Hepatic stellate cell (primary cell): ENCODE measurements at regions not wholly inside any gene's neighbourhood (a gene's known extent, or its start where the extent isn't known, plus 50 kb on each side); places are given as distances from the start of the nearest gene placed in this dataset.

Experiments
- DNase-seq: peaks from one replicate; pipeline ENCODE4 v3.0.0; 2011; ENCODE audit warnings: low spot score

- no peak for DNase-seq
Measured at GRCh38 chr4:24637173-24637572, 52.8 kb upstream of the DHX15 start.

DNA sequence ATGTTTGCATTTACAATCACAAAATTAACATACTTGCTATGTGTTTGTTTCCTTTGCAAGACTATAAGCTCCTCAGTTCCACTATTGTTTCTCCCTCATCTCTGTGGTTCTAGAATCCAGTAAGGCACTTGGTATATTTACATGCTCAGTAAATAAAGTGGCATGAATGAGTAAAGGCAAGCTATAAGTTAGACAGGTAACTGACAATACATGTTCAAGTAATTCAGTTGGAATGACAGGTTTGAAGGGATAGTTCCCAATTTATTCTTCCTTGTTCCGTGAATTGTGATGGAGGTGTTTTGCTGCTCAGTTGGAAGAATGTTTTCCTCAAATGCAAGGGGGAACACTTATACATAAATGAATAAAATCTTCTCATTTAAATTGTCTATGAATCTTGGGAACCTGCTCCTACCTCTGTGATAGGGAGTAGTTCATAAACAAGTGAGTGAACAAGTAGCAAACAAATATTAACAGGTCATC, 54.1 kb upstream of the DHX15 start:
- no peak for DNase-seq

- DNase-seq, result no peak
Measured at GRCh38 chr4:24639714-24640113, 55.4 kb upstream of the DHX15 start.

GRCh38 chr4:24640366-24640765, 56.0 kb upstream of the DHX15 start:
- DNase-seq, result no peak

GRCh38 chr4:24642981-24643547, 58.7 kb upstream of the DHX15 start:
- no peak for DNase-seq

DNA sequence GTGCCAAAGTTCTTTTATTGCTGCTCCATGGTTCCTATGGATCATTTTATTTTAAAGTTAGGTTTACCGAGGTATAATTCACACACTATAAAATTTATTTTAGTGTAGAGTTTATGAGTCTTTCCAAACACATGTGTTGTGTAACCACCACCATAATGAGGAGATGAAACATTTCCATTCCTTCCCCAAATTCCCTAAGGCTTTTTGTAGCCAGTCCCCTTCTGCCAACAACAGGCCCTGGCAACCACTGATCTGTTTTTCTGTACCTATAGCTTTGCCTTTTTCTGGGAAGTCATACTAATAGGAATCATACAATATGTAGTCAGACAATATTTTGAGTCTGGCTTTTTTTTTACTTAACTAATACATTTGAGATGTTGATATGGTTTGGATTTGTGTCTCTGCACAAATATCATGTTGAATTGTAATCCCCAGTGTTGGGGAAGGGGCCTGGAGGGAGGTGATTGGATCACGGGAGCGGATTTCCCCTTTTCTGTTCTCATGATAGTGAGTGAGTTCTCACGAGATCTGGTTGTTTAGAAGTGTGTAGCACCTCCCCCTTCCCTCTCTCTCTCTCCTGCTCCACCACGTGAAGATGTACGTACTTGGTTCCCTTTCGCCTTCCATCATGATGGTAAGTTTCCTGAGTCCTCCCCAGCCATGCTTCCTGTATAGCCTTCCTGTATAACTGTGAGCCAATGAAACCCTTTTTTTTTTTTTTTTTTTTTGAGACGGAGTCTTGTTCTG, 59.6 kb upstream of the DHX15 start:
- no peak for DNase-seq

DNA sequence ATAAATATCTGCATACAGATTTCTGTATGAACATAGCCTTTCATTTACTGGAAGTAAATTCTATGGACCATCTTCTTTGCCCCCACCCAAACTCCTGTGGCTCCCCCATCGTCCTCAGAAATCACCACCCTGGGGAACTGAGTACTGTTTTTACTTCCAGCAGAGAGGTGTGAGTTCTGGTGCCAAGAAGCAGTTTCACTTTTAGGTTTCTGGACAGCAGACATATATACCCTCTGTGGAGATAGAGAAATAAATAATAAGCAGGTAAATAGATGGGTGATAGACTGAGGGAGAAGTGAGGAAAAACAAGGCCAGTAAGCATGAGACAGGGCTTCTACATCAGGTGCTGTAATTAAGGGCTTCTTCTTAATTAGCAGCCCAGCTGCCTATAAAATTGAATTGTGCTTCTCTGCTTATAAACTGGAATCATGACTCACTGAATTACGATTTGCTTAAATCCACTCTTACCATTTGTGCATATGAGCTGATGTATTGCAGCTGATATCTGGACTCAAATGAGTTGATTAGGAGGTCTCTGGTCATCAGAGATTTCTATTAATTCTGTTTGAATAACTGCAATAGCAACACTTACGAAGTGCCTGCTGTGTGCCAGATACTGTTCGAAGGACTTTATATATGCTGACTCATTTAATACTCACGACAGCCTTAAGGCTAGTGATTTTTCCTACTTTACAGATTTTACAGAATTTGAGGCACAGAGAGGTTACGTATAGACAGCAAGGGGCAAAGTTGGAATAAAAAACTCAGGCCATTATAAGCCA, 60.8 kb upstream of the DHX15 start:
- DNase-seq, result no peak

- no peak for DNase-seq
Measured at GRCh38 chr4:24645765-24646550, 61.6 kb upstream of the DHX15 start.

DNA sequence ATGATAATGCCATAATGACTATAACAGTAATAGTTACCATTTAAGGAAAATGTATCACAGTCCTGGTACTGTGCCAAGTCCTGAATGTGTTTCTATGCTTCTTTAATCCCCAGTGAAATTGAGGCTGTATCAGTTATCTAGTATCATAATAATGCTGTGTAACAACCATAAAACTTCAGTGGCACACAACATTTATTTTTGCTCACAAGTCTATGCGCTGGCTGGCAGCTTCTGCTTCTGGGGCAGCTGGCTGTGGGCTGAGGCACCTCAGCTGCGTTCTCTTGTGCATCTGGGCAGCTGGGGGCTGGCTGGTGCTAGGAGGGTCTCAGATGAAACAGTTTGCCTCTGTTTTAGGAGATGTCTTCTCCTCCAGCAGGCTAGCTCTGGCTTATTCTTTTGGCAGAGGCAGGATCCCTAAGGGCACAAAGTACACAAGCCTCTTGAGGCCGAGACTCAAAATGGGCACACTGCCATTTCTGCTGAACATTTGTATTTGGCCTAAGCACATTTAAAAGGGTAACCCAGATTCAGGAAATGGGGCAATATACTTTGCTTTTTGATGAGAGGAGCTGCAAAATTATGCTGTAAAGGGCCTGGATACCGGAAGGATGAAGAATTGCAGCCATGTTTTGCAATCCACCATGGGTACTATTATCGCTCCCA, 62.6 kb upstream of the DHX15 start:
- no peak for DNase-seq

DNA sequence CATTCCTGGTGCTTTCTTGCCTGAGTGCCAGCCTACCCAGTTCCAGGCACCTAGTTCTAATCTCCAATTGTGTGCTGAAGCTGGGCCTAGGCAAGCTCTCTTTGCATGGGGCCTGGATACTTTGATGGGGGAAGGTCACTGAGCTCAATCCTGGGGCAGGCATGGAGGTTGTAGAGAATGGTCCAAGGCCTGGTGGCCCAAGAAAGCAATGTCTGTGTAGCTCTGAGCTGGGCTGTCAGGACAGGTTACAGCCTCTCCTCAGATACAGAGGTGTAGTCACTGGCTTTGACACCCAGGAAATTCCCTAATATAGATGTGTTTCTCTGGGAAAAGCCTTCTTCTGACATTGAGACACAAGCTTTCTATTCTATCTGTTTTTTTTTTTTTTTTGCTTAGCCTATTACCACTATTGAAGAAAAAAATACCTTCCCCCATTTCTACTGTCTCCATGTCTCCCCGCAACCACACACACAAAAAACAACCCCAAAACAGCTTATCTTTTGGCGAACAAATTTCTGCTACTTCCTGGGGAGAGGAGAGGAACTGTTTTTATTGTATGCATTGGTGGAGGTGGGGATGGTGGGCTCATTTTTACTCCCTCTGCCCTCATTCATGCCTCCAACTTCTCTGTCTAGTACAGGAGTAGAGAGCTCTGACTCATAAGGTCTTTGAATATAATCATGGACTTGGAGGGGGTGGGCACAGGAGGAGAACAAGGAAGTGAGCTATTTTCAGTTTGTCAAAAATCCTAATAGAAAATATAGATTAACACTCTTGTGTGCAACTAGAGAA, 66.7 kb upstream of the DHX15 start:
- DNase-seq, result no peak

DNA sequence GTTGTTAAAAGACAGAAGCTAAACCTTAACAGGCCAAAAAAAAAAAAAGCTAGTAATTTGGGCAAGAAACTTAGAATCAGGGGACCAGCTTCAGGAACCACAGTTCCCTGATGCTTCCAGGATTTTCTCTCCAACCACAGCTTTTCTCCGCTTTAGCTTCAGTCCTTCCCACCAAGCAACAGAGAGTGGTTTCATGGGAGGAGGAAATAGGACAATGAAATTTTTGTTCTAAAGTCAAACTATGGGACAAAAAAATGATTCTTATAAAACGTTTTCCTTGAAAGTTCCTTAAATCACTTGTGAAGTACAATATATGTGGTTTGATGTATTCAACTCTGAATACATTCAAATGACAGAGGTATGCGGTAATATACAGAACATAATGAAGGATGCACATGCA, 71.0 kb upstream of the DHX15 start:
- DNase-seq, result no peak

DNA sequence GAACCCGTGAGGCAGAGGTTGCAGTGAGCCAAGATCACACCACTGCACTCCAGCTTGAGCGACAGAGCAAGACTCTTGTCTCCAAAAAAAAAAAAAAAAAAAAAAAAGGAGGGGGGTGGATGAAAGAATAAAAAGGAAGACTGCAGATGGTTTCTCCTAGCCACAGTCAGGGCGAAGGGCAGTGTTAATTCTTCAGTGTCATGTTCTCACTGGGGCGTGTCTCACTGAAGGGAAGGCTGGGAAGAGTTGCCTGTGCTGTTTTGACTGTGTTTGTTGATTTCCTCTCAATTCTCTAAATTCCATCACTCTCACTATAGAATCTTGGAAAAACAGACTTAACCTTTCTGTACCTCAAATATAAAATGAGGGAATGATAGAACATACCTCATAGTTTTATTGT, 71.6 kb upstream of the DHX15 start:
- DNase-seq, result no peak

- no peak for DNase-seq
Measured at GRCh38 chr4:24656906-24657305, 72.6 kb upstream of the DHX15 start.

GRCh38 chr4:24657768-24658617, 73.6 kb upstream of the DHX15 start:
- no peak for DNase-seq

GRCh38 chr4:24659241-24659961, 75.0 kb upstream of the DHX15 start:
- no peak for DNase-seq

DNA sequence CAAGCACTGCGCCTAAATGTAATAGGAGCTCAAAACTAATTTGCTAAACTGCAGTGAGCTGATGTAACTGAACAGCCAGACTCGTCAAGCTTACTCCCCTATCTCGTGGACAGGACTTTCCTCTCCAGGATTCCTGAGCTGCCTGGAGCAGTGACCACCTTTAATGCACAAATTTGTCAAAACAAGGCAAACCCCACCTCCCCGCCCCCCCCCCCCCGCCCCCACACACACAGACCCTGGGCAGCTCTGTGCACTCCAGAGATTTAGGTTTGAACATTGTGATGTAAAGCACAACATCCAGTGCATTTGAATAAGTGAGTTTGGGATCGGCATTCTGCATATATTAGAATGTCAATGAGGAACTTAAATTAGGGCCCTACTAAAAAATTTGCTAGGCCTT, 77.7 kb upstream of the DHX15 start:
- no peak for DNase-seq

DNA sequence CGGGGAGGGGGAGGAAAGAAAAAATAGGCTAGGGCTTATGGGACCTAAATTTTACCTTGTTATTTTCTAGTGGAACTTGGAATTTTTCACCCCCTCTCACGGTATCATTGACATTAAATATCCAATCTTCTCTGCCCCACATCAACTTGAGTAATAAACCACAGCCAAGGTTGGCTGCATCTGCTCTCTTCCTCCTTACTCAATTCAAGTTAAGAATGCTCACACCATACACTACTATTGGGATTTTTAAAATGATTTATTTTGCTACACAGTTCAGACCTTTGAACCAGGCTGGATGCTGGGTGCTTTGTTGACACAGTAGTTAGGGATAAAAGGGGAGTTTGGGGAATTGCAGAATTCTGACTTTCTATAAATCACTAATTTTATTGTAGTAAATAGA, 78.2 kb upstream of the DHX15 start:
- DNase-seq, result no peak

DNA sequence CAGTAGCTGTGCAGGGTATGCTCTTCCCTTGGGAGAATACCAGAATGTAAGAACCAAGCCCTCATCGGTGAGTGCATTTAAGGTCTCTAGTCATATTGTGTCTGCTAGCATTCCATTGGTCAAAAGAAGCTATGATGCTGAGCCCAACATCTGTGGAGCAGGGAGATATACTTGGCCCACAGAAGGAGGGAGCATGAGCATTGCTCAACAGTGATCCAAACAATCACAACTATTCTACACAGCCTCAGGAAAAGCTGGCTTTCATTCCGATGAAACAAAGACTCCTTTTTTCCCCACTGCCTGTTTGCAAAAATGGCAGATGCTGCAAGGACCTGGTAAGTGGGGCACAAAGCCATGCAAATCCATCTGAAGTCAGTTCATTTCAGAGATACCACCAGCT, 80.6 kb upstream of the DHX15 start:
- DNase-seq, result no peak

DNA sequence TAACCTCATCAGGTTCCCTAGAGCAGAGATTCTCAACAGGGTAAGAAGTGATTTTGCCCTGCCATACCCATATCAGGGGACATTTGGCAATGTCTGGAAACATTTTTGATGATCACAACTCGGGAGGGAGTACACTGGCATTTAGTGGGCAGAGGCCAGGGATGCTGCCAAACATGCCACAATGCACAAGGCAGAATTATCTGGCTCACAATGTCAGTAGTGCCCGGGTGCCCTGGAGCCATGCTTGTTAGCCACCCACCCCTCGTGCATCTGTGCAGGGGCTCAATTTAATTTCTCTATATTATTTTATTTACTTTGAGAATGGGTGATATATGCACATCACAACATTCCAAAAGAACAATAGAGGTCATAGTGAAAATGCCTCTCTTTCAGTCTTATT, 82.0 kb upstream of the DHX15 start:
- DNase-seq, result no peak
